WTC11 (cell line): ENCODE measurements at regions not wholly inside any gene's neighbourhood (a gene's known extent, or its start where the extent isn't known, plus 50 kb on each side); places are given as distances from the start of the nearest gene placed in this dataset.

Experiments used
- ATAC-seq: fragments of 200-7000 bp; cut with Tn5 transposase; 2 replicates; pipeline ENCODE4 v1.10.0; 2021; ENCODE audit warnings: mild to moderate bottlenecking, moderate library complexity
- CTCF ChIA-PET: fragments of 300-600 bp; sonication (Branson Sonifier 250); formaldehyde crosslinking; loops from one replicate; lab custom pipeline; 2021; ENCODE audit warnings: antibody characterized with exemption; lab: Charles Lee
- POLR2A ChIA-PET: fragments of 350-600 bp; sonication (Branson Sonifier 250); formaldehyde crosslinking; loops from one replicate; lab custom pipeline; 2021; ENCODE audit warnings: antibody characterized with exemption; lab: Charles Lee
- DNase-seq: peaks from one replicate; pipeline ENCODE4 v3.0.0; 2021; ENCODE audit warnings: low spot score
- H3K27ac Mint-ChIP-seq: 2 replicates; pipeline ENCODE4 v1.8.0; 2021; ENCODE audit warnings: mixed read lengths
- H3K27me3 Mint-ChIP-seq: 2 replicates; pipeline ENCODE4 v1.8.0; 2021; ENCODE audit warnings: low read depth, mild to moderate bottlenecking, moderate library complexity, mixed read lengths
- H3K36me3 Mint-ChIP-seq: 2 replicates; pipeline ENCODE4 v1.8.0; 2021; ENCODE audit warnings: mixed read lengths
- H3K4me1 Mint-ChIP-seq: 2 replicates; pipeline ENCODE4 v1.8.0; 2022; ENCODE audit warnings: mixed read lengths
- H3K4me3 Mint-ChIP-seq: 2 replicates; pipeline ENCODE4 v1.8.0; 2021; ENCODE audit warnings: mild to moderate bottlenecking, moderate library complexity, mixed read lengths
- H3K9me3 Mint-ChIP-seq: 2 replicates; pipeline ENCODE4 v1.8.0; 2021; ENCODE audit warnings: mixed read lengths
- ATF1 ChIP-seq: sonication (generic); formaldehyde crosslinking; IDR thresholded peaks from 2 replicates; pipeline ENCODE4 v1.8.1; 2023; ENCODE audit warnings: mild to moderate bottlenecking, moderate library complexity, missing genetic modification reagents
- CBFB ChIP-seq: sonication (generic); formaldehyde crosslinking; IDR thresholded peaks from 2 replicates; pipeline ENCODE4 v1.8.1; 2022; ENCODE audit warnings: mild to moderate bottlenecking, low read depth, missing genetic modification reagents
- KAT7 ChIP-seq: sonication (generic); formaldehyde crosslinking; IDR thresholded peaks from 2 replicates; pipeline ENCODE4 v1.8.1; 2023; ENCODE audit warnings: missing genetic modification reagents, mild to moderate bottlenecking, borderline replicate concordance
- NR3C1 ChIP-seq: sonication (generic); formaldehyde crosslinking; conservative IDR thresholded peaks from 2 replicates; pipeline ENCODE4 v1.8.1; 2023; ENCODE audit warnings: low read depth, mild to moderate bottlenecking, missing genetic modification reagents
- OVOL2 ChIP-seq: fragments of 250-450 bp; sonication (Bioruptor Pico); IDR thresholded peaks from 2 replicates; pipeline ENCODE4 v1.9.0; 2021; ENCODE audit warnings: mild to moderate bottlenecking, borderline replicate concordance
- SOX15 ChIP-seq: fragments of 250-450 bp; sonication (Bioruptor Pico); IDR thresholded peaks from 2 replicates; pipeline ENCODE4 v1.9.0; 2021; ENCODE audit warnings: mild to moderate bottlenecking
- TCF7 ChIP-seq: sonication (generic); formaldehyde crosslinking; IDR thresholded peaks from 2 replicates; pipeline ENCODE4 v1.8.0; 2022; ENCODE audit warnings: mild to moderate bottlenecking, low read depth, missing genetic modification reagents, moderate library complexity
- TEAD4 ChIP-seq: sonication (generic); formaldehyde crosslinking; IDR thresholded peaks from 2 replicates; pipeline ENCODE4 v1.8.0; 2022; ENCODE audit warnings: mild to moderate bottlenecking, missing genetic modification reagents
- ZNF396 ChIP-seq: fragments of 250-450 bp; sonication (Bioruptor Pico); IDR thresholded peaks from 2 replicates; pipeline ENCODE4 v1.8.0; 2021; ENCODE audit warnings: mild to moderate bottlenecking, moderate library complexity, borderline replicate concordance
- ZNF423 ChIP-seq: fragments of 250-450 bp; sonication (Bioruptor Pico); IDR thresholded peaks from 2 replicates; pipeline ENCODE4 v2.1.2; 2022; ENCODE audit warnings: mild to moderate bottlenecking, moderate library complexity
- TF ChIP-seq, protein P1 (sequence below): fragments of 250-450 bp; sonication (Bioruptor Pico); IDR thresholded peaks from 2 replicates; pipeline ENCODE4 v1.8.0; 2021; ENCODE audit warnings: mild to moderate bottlenecking
- TF ChIP-seq, protein P2 (sequence below): fragments of 250-450 bp; sonication (Bioruptor Pico); conservative IDR thresholded peaks from 2 replicates; pipeline ENCODE4 v1.9.0; 2021; ENCODE audit warnings: mild to moderate bottlenecking
- TF ChIP-seq, protein P3 (sequence below): sonication (generic); formaldehyde crosslinking; IDR thresholded peaks from 2 replicates; pipeline ENCODE4 v1.8.0; 2022; ENCODE audit warnings: mild to moderate bottlenecking, missing genetic modification reagents
- TF ChIP-seq, protein P4 (sequence below): sonication (generic); formaldehyde crosslinking; IDR thresholded peaks from 2 replicates; pipeline ENCODE4 v1.8.0; 2022; ENCODE audit warnings: mild to moderate bottlenecking, missing genetic modification reagents
- TF ChIP-seq, protein P5 (sequence below): sonication (generic); formaldehyde crosslinking; IDR thresholded peaks from 2 replicates; pipeline ENCODE4 v1.8.1; 2023; ENCODE audit warnings: mild to moderate bottlenecking, missing genetic modification reagents
- TF ChIP-seq, protein P6 (sequence below): sonication (generic); formaldehyde crosslinking; IDR thresholded peaks from 2 replicates; pipeline ENCODE4 v1.8.1; 2022; ENCODE audit warnings: mild to moderate bottlenecking, missing genetic modification reagents, moderate library complexity, borderline replicate concordance
- TF ChIP-seq, protein P7 (sequence below): sonication (generic); formaldehyde crosslinking; IDR thresholded peaks from 2 replicates; pipeline ENCODE4 v1.8.1; 2022; ENCODE audit warnings: mild to moderate bottlenecking, moderate library complexity, missing genetic modification reagents

DNA sequence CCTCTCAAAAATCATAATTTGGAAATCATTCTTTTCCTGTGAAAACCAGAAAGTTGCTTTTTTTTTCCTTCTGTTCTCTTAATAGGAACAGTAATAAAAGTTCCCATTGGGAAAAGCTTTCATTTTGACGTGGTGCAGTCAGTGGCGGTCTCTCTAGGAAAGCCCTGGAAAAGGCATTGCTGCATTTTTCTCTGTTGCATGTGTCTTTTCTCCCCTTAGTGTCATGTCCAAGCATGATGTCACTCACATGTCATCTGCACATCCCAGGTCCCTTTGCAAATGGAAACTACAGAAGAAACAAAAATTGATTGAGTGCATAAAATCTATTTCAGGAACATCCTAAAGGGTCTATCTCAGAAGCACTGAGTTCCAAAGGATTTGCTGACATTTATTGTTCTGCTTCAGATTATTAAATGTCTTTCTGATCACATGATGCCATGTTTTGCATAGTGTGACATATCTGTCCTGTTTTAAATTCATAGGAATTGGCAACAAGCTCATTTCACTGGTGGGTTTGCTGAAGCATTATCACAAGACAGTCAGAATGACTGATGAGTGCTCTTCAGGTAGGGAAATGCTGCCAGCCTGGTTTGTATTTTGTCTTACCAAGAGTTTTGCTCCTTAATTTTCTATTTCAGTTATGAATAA, 208.7 kb downstream of the SOX4 start (continued):
- TF ChIP-seq, protein P1, sequence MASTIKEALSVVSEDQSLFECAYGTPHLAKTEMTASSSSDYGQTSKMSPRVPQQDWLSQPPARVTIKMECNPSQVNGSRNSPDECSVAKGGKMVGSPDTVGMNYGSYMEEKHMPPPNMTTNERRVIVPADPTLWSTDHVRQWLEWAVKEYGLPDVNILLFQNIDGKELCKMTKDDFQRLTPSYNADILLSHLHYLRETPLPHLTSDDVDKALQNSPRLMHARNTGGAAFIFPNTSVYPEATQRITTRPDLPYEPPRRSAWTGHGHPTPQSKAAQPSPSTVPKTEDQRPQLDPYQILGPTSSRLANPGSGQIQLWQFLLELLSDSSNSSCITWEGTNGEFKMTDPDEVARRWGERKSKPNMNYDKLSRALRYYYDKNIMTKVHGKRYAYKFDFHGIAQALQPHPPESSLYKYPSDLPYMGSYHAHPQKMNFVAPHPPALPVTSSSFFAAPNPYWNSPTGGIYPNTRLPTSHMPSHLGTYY = no peak
- TF ChIP-seq ZNF396 (CRISPR knock-in tag) = no peak

DNA sequence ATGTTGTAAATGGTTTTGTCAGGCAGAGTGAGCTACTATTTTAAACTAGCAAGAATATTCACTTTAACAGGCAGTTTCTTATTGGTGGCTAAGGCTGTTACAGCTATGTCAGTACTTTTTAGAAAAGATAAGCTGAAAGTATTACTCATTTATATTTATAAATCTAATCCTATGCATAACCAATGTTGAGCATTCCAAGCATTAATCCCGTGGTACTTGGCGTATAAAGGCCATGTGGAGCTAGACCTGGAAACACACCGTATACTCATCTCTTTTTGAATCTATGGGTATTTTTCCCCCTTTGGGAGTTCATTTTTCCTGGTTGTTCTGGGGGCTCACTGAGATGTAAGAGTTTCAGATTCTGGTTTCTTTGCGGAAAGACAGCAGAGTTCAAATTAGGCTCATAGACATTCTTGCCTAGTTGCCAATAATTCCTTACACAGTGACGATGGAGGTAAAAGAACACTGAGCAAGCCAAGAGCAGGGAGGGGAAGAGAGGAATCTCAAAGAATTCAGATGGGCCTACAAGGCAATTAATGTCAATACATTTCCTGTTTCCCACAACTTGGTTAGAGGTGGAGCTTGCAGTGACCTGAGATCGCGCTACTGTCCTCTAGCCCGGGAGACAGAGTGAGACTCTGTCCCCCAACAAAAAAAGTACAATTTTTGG, 211.5 kb downstream of the SOX4 start:
- Mint-ChIP-seq H3K27me3 (no peaks in the 10 kb centered on the region), H3K9me3 (no peaks in the 10 kb centered on the region), H3K36me3 (peaks cover 21% of the 10 kb centered on the region)
- POLR2A ChIA-PET = no interaction called here
- CTCF ChIA-PET = no interaction called here
- ATAC-seq = no peak
- TF ChIP-seq SOX15 (no peak), TCF7 (CRISPR knock-in tag) (no peak), NR3C1 (CRISPR knock-in tag) (no peak), TEAD4 (no peak), KAT7 (CRISPR knock-in tag) (no peak), ZNF423 (no peak), CBFB (CRISPR knock-in tag) (no peak), OVOL2 (no peak)
- TF ChIP-seq, protein P1 = no peak
- TF ChIP-seq, all 79 proteins: peak for 0
- DNase-seq = no peak
- Mint-ChIP-seq H3K27ac (peak overlapping the region; percentile 43), H3K4me1 (peaks cover 51% of the 10 kb centered on the region), H3K4me3 (no peak overlapping the region)

DNA sequence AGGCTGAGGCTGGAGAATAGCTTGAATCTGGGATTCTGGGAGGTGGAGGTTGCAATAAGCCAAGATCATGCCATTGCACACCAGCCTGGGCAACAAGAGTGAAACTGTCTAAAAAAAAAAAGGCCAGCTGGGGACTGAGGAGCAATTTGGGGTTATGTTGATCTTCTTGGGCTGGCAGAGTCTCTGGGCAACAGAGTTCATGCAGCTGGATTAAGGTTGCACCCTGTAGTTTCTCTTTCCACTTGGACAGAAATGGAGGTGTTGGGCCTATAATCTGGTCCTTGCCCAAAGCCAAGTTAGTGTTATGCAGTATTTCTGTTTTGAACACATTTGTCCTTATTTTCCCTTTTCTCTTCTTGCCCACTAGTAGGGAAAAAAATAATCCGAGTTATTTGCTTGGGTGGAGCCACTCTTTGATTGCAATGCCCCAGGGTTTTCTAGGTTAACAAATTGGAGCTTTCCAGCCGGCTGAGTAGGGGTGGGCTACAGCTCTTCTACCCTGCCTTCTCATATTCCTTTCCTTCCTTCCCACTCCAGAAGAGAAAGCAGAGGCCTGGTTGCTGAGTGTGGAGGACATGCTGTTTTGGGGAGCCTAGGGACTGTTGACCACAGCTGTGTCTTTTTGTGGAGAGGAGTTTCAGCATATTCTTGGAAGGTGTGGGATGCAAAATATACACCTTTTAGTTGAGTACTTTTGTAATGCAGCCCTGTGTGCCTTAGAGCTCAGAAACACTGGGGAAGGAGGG, 213.9 kb downstream of the SOX4 start:
- peaks cover 32% of the 10 kb centered on the region for H3K4me1 Mint-ChIP-seq
- H3K9me3 Mint-ChIP-seq = no peaks in the 10 kb centered on the region
- ATAC-seq (peak; percentile 25), DNase-seq (no peak)
- H3K4me3 Mint-ChIP-seq = no peak overlapping the region
- H3K27ac Mint-ChIP-seq = peak overlapping the region; percentile 64
- H3K36me3 Mint-ChIP-seq = peaks cover 21% of the 10 kb centered on the region
- H3K27me3 Mint-ChIP-seq = no peaks in the 10 kb centered on the region
- POLR2A ChIA-PET = no interaction called here
- CTCF ChIA-PET = no interaction called here
- TF ChIP-seq, protein P2, sequence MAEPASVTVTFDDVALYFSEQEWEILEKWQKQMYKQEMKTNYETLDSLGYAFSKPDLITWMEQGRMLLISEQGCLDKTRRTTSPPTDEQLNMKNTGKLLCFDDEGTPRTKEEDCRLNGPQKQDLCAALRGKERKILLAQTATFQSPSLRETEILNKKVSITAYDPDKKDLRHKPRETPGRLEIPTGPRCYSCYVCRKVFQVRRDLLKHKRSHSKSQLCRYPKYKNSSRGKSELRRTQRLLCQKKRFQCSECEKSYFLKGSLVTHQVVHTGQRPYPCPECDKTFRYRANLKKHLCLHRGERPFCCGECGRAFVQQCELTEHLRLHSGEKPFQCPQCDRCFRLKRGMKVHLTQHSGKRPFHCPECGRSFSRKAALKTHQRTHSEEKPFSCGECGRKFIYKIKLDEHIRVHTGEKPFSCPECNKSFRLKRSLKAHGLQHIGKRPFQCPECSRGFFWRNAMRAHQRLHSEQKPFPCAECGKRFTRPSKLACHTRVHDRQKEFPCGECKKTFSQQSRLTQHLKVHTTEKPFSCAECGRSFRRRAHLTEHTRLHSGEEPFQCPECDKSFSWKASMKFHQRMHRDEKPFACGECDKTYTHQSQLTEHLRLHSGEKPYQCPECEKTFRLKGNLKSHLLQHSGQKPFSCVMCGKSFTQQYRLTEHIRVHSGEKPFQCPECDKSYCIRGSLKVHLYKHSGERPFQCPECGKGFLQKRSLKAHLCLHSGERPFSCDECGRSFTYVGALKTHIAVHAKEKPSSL = no peak
- TF ChIP-seq, protein P3, sequence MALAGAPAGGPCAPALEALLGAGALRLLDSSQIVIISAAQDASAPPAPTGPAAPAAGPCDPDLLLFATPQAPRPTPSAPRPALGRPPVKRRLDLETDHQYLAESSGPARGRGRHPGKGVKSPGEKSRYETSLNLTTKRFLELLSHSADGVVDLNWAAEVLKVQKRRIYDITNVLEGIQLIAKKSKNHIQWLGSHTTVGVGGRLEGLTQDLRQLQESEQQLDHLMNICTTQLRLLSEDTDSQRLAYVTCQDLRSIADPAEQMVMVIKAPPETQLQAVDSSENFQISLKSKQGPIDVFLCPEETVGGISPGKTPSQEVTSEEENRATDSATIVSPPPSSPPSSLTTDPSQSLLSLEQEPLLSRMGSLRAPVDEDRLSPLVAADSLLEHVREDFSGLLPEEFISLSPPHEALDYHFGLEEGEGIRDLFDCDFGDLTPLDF = no peak
- TF ChIP-seq, protein P4, sequence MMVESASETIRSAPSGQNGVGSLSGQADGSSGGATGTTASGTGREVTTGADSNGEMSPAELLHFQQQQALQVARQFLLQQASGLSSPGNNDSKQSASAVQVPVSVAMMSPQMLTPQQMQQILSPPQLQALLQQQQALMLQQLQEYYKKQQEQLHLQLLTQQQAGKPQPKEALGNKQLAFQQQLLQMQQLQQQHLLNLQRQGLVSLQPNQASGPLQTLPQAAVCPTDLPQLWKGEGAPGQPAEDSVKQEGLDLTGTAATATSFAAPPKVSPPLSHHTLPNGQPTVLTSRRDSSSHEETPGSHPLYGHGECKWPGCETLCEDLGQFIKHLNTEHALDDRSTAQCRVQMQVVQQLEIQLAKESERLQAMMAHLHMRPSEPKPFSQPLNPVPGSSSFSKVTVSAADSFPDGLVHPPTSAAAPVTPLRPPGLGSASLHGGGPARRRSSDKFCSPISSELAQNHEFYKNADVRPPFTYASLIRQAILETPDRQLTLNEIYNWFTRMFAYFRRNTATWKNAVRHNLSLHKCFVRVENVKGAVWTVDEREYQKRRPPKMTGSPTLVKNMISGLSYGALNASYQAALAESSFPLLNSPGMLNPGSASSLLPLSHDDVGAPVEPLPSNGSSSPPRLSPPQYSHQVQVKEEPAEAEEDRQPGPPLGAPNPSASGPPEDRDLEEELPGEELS (CRISPR knock-in tag) = no peak
- TF ChIP-seq, protein P5, sequence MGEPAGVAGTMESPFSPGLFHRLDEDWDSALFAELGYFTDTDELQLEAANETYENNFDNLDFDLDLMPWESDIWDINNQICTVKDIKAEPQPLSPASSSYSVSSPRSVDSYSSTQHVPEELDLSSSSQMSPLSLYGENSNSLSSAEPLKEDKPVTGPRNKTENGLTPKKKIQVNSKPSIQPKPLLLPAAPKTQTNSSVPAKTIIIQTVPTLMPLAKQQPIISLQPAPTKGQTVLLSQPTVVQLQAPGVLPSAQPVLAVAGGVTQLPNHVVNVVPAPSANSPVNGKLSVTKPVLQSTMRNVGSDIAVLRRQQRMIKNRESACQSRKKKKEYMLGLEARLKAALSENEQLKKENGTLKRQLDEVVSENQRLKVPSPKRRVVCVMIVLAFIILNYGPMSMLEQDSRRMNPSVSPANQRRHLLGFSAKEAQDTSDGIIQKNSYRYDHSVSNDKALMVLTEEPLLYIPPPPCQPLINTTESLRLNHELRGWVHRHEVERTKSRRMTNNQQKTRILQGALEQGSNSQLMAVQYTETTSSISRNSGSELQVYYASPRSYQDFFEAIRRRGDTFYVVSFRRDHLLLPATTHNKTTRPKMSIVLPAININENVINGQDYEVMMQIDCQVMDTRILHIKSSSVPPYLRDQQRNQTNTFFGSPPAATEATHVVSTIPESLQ (CRISPR knock-in tag) = no peak
- TF ChIP-seq ATF1 (CRISPR knock-in tag) = no peak
- TF ChIP-seq, protein P6, sequence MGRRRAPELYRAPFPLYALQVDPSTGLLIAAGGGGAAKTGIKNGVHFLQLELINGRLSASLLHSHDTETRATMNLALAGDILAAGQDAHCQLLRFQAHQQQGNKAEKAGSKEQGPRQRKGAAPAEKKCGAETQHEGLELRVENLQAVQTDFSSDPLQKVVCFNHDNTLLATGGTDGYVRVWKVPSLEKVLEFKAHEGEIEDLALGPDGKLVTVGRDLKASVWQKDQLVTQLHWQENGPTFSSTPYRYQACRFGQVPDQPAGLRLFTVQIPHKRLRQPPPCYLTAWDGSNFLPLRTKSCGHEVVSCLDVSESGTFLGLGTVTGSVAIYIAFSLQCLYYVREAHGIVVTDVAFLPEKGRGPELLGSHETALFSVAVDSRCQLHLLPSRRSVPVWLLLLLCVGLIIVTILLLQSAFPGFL = no peak
- TF ChIP-seq, protein P7, sequence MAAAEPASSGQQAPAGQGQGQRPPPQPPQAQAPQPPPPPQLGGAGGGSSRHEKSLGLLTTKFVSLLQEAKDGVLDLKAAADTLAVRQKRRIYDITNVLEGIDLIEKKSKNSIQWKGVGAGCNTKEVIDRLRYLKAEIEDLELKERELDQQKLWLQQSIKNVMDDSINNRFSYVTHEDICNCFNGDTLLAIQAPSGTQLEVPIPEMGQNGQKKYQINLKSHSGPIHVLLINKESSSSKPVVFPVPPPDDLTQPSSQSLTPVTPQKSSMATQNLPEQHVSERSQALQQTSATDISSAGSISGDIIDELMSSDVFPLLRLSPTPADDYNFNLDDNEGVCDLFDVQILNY (CRISPR knock-in tag) = no peak
